ENCODE measurements at regions not wholly inside any gene's neighbourhood (a gene's known extent, or its start where the extent isn't known, plus 50 kb on each side); places are given as distances from the start of the nearest gene placed in this dataset.
"Not testable (repeated sequence)": the region's sequence is repeated elsewhere in the genome, so short reads cannot be mapped to it uniquely, and the experiment has no call there.

- TF ChIP-seq EZH2phosphoT487 (IDR thresholded peaks at IDR 0.05; ENCODE audit: insufficient read depth, low read depth); EZH2 (IDR thresholded peaks at IDR 0.05; ENCODE audit: insufficient read depth, poor library complexity, severe bottlenecking): not testable (repeated sequence)
These were observed 871.7 kb downstream of the IGSF11 start for GRCh38 chr3:118162627-118163588.

Data from GM23248 (cell line).